Endothelial cell of umbilical vein (primary cell): ENCODE measurements at regions not wholly inside any gene's neighbourhood (a gene's known extent, or its start where the extent isn't known, plus 50 kb on each side); places are given as distances from the start of the nearest gene placed in this dataset.

Source experiments
- BruUV-seq: library from RNA; stranded (reverse); fragments of 400-500 nt; replicated peaks from 2 replicates; lab custom pipeline; 2021; lab: Mats Ljungman, UMichigan
- CTCF ChIA-PET: fragments of 300-600, 350-600 bp; sonication (Branson Sonifier 250); formaldehyde crosslinking; loops from one replicate; lab custom pipeline; 2021; ENCODE audit warnings: antibody characterized with exemption, inconsistent platforms; lab: Charles Lee
- POLR2A ChIA-PET: fragments of 300-600, 350-600 bp; sonication (Branson Sonifier 250); formaldehyde crosslinking; loops from one replicate; lab custom pipeline; 2021; ENCODE audit warnings: antibody characterized with exemption, inconsistent platforms; lab: Charles Lee
- DNase-seq: peaks from one replicate; pipeline ENCODE4 v3.0.0-alpha.2; 2011; ENCODE audit warnings: low read depth, low spot score
- FAIRE-seq: peaks from 2 replicates; lab custom pipeline; 2011; peaks lifted over from hg19 to GRCh38; lab: Jason Lieb, UNC
- H2AFZ ChIP-seq: 2 replicates; pipeline ENCODE4 v1.6.0; 2012; ENCODE audit warnings: low read depth, low read length, control low read depth, inconsistent platforms
- H3K27ac ChIP-seq: 2 replicates; pipeline ENCODE4 v1.5.1; 2011; ENCODE audit warnings: low read depth, mild to moderate bottlenecking, control low read depth, low read length, moderate library complexity; ENCODE audit not compliant: insufficient read depth
- H3K27me3 ChIP-seq, 2 experiments: 2 replicates each; pipeline versions ENCODE4 v1.6.0 to v1.6.1; 2011; ENCODE audit warnings: low read length in 2 of 2, mixed read lengths in 1 of 2; ENCODE audit not compliant: control insufficient read depth in 2 of 2, insufficient read depth in 2 of 2
- H3K36me3 ChIP-seq, 2 experiments: 2 replicates in 1 of 2; 3 replicates in 1 of 2; pipeline ENCODE4 v1.5.1; 2011; ENCODE audit warnings: low read length in 2 of 2, mild to moderate bottlenecking in 1 of 2, moderate library complexity in 1 of 2; ENCODE audit not compliant: control insufficient read depth in 2 of 2, insufficient read depth in 2 of 2; ENCODE audit errors: extremely low read depth in 1 of 2
- H3K4me1 ChIP-seq: 3 replicates; pipeline ENCODE4 v1.5.1; 2011; ENCODE audit warnings: mild to moderate bottlenecking, low read length; ENCODE audit not compliant: control insufficient read depth, insufficient read depth; ENCODE audit errors: extremely low read depth
- H3K4me2 ChIP-seq: 2 replicates; pipeline ENCODE4 v1.6.1; 2011; ENCODE audit warnings: low read length, control low read depth, mixed read lengths; ENCODE audit not compliant: insufficient read depth
- H3K4me3 ChIP-seq, 3 experiments: fragments of 200-600 bp in 1 of 3; sonication (generic), shearing (Covaris generic) in 1 of 3; replicated peaks in 1 of 3; 2 replicates each; pipeline ENCODE4 v1.5.1; 2011 to 2016; ENCODE audit warnings: control low read depth in 3 of 3, low read length in 3 of 3, mild to moderate bottlenecking in 2 of 3, inconsistent platforms in 1 of 3, low read depth in 1 of 3, moderate library complexity in 1 of 3; ENCODE audit not compliant: insufficient read depth in 1 of 3
- H3K79me2 ChIP-seq: 2 replicates; pipeline ENCODE4 v1.6.0; 2012; ENCODE audit warnings: low read length, inconsistent platforms; ENCODE audit not compliant: control insufficient read depth, insufficient read depth
- H3K9ac ChIP-seq: replicated peaks from 2 replicates; pipeline ENCODE3; 2011; ENCODE audit warnings: low read length, control low read depth; ENCODE audit not compliant: insufficient read depth; ENCODE audit errors: extremely low read depth
- H3K9me1 ChIP-seq: replicated peaks from 3 replicates; pipeline ENCODE4 v1.6.0; 2011; ENCODE audit warnings: mild to moderate bottlenecking, low read length; ENCODE audit not compliant: control insufficient read depth, insufficient read depth; ENCODE audit errors: extremely low read depth
- H3K9me3 ChIP-seq: replicated peaks from 2 replicates; pipeline ENCODE4 v1.5.1; 2012; ENCODE audit warnings: low read length, inconsistent platforms; ENCODE audit not compliant: control insufficient read depth, insufficient read depth
- H4K20me1 ChIP-seq: replicated peaks from 2 replicates; pipeline ENCODE3; 2011; ENCODE audit warnings: mild to moderate bottlenecking, low read length; ENCODE audit not compliant: control insufficient read depth, insufficient read depth; ENCODE audit errors: extremely low read depth
- EZH2 ChIP-seq: IDR thresholded peaks from 2 replicates; pipeline ENCODE4 v1.6.1; 2012; ENCODE audit warnings: borderline replicate concordance, low read depth, mild to moderate bottlenecking, moderate library complexity, low read length, inconsistent platforms; ENCODE audit not compliant: severe bottlenecking
- FOS ChIP-seq: IDR thresholded peaks from 2 replicates; pipeline ENCODE4 v1.6.1; 2011; ENCODE audit warnings: mild to moderate bottlenecking, low read length, moderate library complexity, borderline replicate concordance; ENCODE audit not compliant: insufficient read depth
- GATA2 ChIP-seq: IDR thresholded peaks from 2 replicates; pipeline ENCODE4 v1.7.0; 2011; ENCODE audit warnings: low read depth, mild to moderate bottlenecking, moderate library complexity, mixed read lengths, low read length; ENCODE audit not compliant: insufficient read length, insufficient read depth
- JUN ChIP-seq: IDR thresholded peaks from 2 replicates; pipeline ENCODE4 v1.6.1; 2011; ENCODE audit warnings: borderline replicate concordance, low read depth; ENCODE audit not compliant: insufficient read length, insufficient read depth
- MAX ChIP-seq: IDR thresholded peaks from 2 replicates; pipeline ENCODE4 v1.6.1; 2011; ENCODE audit not compliant: insufficient read depth, insufficient read length
- MYC ChIP-seq: IDR thresholded peaks from one replicate; pipeline ENCODE4 v1.6.1; 2011; ENCODE audit warnings: mild to moderate bottlenecking, low read depth, low read length
- POLR2A ChIP-seq: IDR thresholded peaks from 2 replicates; pipeline ENCODE4 v1.6.1; 2012; ENCODE audit warnings: low read depth, mild to moderate bottlenecking, control low read depth, low read length
- POLR2AphosphoS5 ChIP-seq: IDR thresholded peaks from 2 replicates; pipeline ENCODE4 v1.6.1; 2012; ENCODE audit warnings: low read depth, mild to moderate bottlenecking, control low read depth, low read length, moderate library complexity; ENCODE audit not compliant: insufficient read depth
- dilution Hi-C: fragments of 300-500 bp; cut with MboI; formaldehyde crosslinking; loops from one replicate; pipeline ENCODE4 v1.15.0; 2019; ENCODE audit warnings: low sequenced_read_pairs; ENCODE audit not compliant: extremely low pct_ligation_motif_present
- intact Hi-C: fragments of 100-400 bp; cut with micrococcal nuclease; formaldehyde crosslinking; loops from one replicate; pipeline ENCODE4 v1.10.0; 2022
- TF ChIP-seq, protein P1 (sequence below), 2 donors: IDR thresholded peaks; 1 replicate in 1 of 2; 2 replicates in 1 of 2; pipeline ENCODE4 v1.5.1; 2011; ENCODE audit warnings: low read length in 2 of 2, mild to moderate bottlenecking in 2 of 2, moderate library complexity in 2 of 2, control low read depth in 1 of 2, inconsistent platforms in 1 of 2, low read depth in 1 of 2; ENCODE audit not compliant: insufficient read depth in 1 of 2; ENCODE audit errors: extremely low read depth in 1 of 2

GRCh38 chr2:20104900-20105545 lies 53.6 kb upstream of the LAPTM4A start:
- Histone ChIP-seq H3K4me3 (no peak overlapping the region), H2AFZ (no peak overlapping the region), H3K9me1 (no peaks in the 10 kb centered on the region), H3K4me2 (no peak overlapping the region), H3K27me3 (peaks cover 0 to 2% of the 10 kb centered on the region in 2 experiments), H3K4me1 (peaks cover 4% of the 10 kb centered on the region), H4K20me1 (no peaks in the 10 kb centered on the region), H3K36me3 (no peaks in the 10 kb centered on the region), H3K27ac (no peak overlapping the region), H3K9me3 (no peaks in the 10 kb centered on the region), H3K9ac (no peak overlapping the region), H3K79me2 (no peaks in the 10 kb centered on the region)
- no TSS peak for BruUV-seq
- DNase-seq: no peak
- POLR2A ChIA-PET: no interaction called here
- CTCF ChIA-PET: interaction anchor here (1.5 to 6.9 kb wide), 8 partner anchors 11 to 222 kb away, joined by 3 to 42 read pairs (median 12); partner anchors contain the start of gene SDC1
- FAIRE-seq: no peak
- intact Hi-C loops: loop anchor here (10.0 kb wide), 1 partner anchor 220 kb away; no protein-coding TSS in a partner anchor
- dilution Hi-C loops: no loop called here
- TF ChIP-seq, protein P1, sequence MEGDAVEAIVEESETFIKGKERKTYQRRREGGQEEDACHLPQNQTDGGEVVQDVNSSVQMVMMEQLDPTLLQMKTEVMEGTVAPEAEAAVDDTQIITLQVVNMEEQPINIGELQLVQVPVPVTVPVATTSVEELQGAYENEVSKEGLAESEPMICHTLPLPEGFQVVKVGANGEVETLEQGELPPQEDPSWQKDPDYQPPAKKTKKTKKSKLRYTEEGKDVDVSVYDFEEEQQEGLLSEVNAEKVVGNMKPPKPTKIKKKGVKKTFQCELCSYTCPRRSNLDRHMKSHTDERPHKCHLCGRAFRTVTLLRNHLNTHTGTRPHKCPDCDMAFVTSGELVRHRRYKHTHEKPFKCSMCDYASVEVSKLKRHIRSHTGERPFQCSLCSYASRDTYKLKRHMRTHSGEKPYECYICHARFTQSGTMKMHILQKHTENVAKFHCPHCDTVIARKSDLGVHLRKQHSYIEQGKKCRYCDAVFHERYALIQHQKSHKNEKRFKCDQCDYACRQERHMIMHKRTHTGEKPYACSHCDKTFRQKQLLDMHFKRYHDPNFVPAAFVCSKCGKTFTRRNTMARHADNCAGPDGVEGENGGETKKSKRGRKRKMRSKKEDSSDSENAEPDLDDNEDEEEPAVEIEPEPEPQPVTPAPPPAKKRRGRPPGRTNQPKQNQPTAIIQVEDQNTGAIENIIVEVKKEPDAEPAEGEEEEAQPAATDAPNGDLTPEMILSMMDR (IDR thresholded peaks at IDR 0.05; ENCODE audit: extremely low read depth in 1 of 2, insufficient read depth in 1 of 2, low read depth in 1 of 2, low read length in 2 of 2): no peak
- no peak for TF ChIP-seq EZH2
- no peak for TF ChIP-seq MAX
- TF ChIP-seq GATA2: no peak
- TF ChIP-seq FOS: no peak
- no peak for TF ChIP-seq POLR2AphosphoS5
- no peak for TF ChIP-seq JUN
- no peak for TF ChIP-seq POLR2A
- no peak for TF ChIP-seq MYC
